ENCODE measurements at regions not wholly inside any gene's neighbourhood (a gene's known extent, or its start where the extent isn't known, plus 50 kb on each side); places are given as distances from the start of the nearest gene placed in this dataset.

DNA sequence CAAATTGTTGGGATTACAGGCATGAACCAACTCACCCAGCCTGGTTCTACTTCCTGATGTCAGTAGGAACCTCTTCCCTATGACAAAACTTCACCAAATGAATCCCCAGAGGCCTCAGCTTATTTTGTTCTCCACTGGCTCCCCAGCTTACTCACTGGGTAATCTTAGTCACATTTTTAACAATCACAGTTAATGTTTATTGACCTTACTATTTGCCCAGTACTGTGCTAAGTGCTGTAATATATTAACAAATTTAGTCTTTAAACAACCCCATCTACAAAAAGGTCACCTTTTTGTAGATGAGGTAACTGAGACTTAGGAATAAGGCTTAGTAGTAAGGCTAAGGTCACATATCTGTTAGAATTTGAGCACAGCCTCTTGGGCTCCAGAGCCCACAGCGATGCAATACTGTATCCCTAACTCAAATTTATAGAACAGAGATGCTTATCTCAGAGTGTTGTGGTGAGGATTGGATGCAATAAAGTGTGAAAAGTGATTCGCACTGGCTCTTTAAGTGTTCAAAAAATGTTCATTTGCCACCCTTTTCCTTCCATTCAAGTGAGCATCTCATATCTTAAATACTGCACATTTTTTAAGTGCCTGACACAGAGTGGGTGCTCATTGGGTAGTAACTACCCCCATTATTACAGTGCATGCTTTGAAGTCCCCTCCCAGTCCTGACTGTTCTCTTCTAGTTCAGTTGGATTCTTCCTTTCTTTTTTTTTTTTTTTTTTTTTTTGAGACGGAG is 146.4 kb upstream of the ARHGAP5 start (continued):
- 0 out of 2 replicates have a peak, but pooled peaks have one; percentile 40 for TF ChIP-seq ZNF10 (tag by site-specific recombination; IDR thresholded peaks at IDR 0.05)
- TF ChIP-seq GLI2 (tag by site-specific recombination; IDR thresholded peaks at IDR 0.05; ENCODE audit: borderline replicate concordance, low read depth) = peak; percentile 45; the same call in 1 of the 2 replicates
- TF ChIP-seq MEIS1 (CRISPR knock-in tag; IDR thresholded peaks at IDR 0.05; ENCODE audit: borderline replicate concordance) = no peak
- TF ChIP-seq ZFP41 (tag by site-specific recombination; IDR thresholded peaks at IDR 0.05; ENCODE audit: borderline replicate concordance) = no peak
- TF ChIP-seq, protein P1, sequence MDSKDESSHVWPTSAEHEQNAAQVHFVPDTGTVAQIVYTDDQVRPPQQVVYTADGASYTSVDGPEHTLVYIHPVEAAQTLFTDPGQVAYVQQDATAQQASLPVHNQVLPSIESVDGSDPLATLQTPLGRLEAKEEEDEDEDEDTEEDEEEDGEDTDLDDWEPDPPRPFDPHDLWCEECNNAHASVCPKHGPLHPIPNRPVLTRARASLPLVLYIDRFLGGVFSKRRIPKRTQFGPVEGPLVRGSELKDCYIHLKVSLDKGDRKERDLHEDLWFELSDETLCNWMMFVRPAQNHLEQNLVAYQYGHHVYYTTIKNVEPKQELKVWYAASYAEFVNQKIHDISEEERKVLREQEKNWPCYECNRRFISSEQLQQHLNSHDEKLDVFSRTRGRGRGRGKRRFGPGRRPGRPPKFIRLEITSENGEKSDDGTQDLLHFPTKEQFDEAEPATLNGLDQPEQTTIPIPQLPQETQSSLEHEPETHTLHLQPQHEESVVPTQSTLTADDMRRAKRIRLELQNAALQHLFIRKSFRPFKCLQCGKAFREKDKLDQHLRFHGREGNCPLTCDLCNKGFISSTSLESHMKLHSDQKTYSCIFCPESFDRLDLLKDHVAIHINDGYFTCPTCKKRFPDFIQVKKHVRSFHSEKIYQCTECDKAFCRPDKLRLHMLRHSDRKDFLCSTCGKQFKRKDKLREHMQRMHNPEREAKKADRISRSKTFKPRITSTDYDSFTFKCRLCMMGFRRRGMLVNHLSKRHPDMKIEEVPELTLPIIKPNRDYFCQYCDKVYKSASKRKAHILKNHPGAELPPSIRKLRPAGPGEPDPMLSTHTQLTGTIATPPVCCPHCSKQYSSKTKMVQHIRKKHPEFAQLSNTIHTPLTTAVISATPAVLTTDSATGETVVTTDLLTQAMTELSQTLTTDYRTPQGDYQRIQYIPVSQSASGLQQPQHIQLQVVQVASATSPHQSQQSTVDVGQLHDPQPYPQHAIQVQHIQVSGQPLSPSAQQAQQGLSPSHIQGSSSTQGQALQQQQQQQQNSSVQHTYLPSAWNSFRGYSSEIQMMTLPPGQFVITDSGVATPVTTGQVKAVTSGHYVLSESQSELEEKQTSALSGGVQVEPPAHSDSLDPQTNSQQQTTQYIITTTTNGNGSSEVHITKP (tag by site-specific recombination; IDR thresholded peaks at IDR 0.05) = 0 out of 2 replicates have a peak, but pooled peaks have one; percentile 19
- no peak for TF ChIP-seq ZNF114 (tag by site-specific recombination; IDR thresholded peaks at IDR 0.05)

DNA sequence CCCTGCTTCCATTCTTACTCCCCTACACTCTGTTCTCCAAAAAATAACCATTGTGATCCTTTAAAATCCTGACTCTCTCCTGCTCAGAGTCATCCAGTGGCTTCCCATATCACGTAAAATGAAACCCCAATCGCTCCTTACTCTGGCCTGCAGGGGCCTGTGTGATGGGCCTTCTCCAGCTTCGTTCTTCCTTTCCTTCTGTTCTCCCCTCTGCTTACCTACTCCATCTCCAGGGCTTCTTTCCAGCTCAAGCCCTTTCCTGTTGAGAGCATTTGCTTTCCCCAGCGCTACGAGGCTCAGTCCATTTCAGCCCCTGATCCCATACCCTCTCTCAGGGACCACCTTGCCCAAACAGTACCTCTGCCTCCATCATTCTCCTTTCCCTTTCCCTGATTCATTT is 144.4 kb upstream of the ARHGAP5 start:
- TF ChIP-seq, protein P2, sequence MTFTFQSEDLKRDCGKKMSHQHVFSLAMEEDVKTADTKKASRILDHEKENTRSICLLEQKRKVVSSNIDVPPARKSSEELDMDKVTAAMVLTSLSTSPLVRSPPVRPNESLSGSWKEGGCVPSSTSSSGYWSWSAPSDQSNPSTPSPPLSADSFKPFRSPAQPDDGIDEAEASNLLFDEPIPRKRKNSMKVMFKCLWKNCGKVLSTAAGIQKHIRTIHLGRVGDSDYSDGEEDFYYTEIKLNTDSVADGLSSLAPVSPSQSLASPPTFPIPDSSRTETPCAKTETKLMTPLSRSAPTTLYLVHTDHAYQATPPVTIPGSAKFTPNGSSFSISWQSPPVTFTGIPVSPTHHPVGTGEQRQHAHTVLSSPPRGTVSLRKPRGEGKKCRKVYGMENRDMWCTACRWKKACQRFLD (tag by site-specific recombination; IDR thresholded peaks at IDR 0.05) = no peak
- TF ChIP-seq FEZF1 (tag by site-specific recombination; IDR thresholded peaks at IDR 0.05) = no peak
- no peak for TF ChIP-seq HOXD13 (CRISPR knock-in tag; IDR thresholded peaks at IDR 0.05; ENCODE audit: borderline replicate concordance)
- TF ChIP-seq ZNF184 (tag by site-specific recombination; IDR thresholded peaks at IDR 0.05) = no peak
- TF ChIP-seq ZNF514 (tag by site-specific recombination; IDR thresholded peaks at IDR 0.05) = no peak
- no peak for TF ChIP-seq ZNF654 (tag by site-specific recombination; IDR thresholded peaks at IDR 0.05; ENCODE audit: low read depth)
- no peak for TF ChIP-seq OSR2 (tag by site-specific recombination; IDR thresholded peaks at IDR 0.05)
- TF ChIP-seq ZNF621 (tag by site-specific recombination; IDR thresholded peaks at IDR 0.05) = no peak
- TF ChIP-seq HOXC10 (CRISPR knock-in tag; IDR thresholded peaks at IDR 0.05) = no peak
- no peak for TF ChIP-seq ZFP37 (tag by site-specific recombination; IDR thresholded peaks at IDR 0.05)
- TF ChIP-seq ZNF791 (tag by site-specific recombination; IDR thresholded peaks at IDR 0.05) = no peak
- TF ChIP-seq, protein P3, sequence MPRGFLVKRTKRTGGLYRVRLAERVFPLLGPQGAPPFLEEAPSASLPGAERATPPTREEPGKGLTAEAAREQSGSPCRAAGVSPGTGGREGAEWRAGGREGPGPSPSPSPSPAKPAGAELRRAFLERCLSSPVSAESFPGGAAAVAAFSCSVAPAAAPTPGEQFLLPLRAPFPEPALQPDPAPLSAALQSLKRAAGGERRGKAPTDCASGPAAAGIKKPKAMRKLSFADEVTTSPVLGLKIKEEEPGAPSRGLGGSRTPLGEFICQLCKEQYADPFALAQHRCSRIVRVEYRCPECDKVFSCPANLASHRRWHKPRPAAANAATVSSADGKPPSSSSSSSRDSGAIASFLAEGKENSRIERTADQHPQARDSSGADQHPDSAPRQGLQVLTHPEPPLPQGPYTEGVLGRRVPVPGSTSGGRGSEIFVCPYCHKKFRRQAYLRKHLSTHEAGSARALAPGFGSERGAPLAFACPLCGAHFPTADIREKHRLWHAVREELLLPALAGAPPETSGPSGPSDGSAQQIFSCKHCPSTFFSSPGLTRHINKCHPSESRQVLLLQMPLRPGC (tag by site-specific recombination; IDR thresholded peaks at IDR 0.05) = no peak
- TF ChIP-seq ZNF777 (tag by site-specific recombination; IDR thresholded peaks at IDR 0.05; ENCODE audit: borderline replicate concordance) = no peak
- no peak for TF ChIP-seq ZNF626 (tag by site-specific recombination; IDR thresholded peaks at IDR 0.05)
- no peak for TF ChIP-seq ZFP41 (tag by site-specific recombination; IDR thresholded peaks at IDR 0.05; ENCODE audit: borderline replicate concordance)
- TF ChIP-seq MEIS1 (CRISPR knock-in tag; IDR thresholded peaks at IDR 0.05; ENCODE audit: borderline replicate concordance) = no peak
- no peak for TF ChIP-seq ZNF600 (tag by site-specific recombination; IDR thresholded peaks at IDR 0.05)
- TF ChIP-seq ZBTB10 (tag by site-specific recombination; IDR thresholded peaks at IDR 0.05) = no peak
- TF ChIP-seq ZNF19 (tag by site-specific recombination; IDR thresholded peaks at IDR 0.05; ENCODE audit: low read depth) = no peak
- no peak for TF ChIP-seq ZFHX2 (tag by site-specific recombination; conservative IDR thresholded peaks at IDR 0.05)
- ChIA-PET POLR2A (interaction anchor here (0.5 kb wide), 1 partner anchor 72 kb away, joined by 6 read pairs; no protein-coding TSS in a partner anchor), CTCF (no interaction called here)
- no peaks in the 10 kb centered on the region for H3K36me3 ChIP-seq (ENCODE audit: control insufficient read depth in 2 of 2, insufficient read depth in 1 of 2, low read length in 2 of 2)
- peaks cover 17% of the 10 kb centered on the region for H3K4me1 ChIP-seq (ENCODE audit: control insufficient read depth, insufficient read depth, low read length)
- no peak overlapping the region; the same call in 1 of the 2 replicates for H3K27ac ChIP-seq (ENCODE audit: extremely low read depth, low read depth, low read length)
- H3K9me3 ChIP-seq (ENCODE audit: control insufficient read depth, insufficient read depth, low read depth, low read length) = no peaks in the 10 kb centered on the region
- no peak overlapping the region for H3K4me3 ChIP-seq (ENCODE audit: low read depth, low read length)

All from HEK293 (cell line).